Dedifferentiated amniotic fluid mesenchymal stem cell (primary cell): ENCODE measurements at regions not wholly inside any gene's neighbourhood (a gene's known extent, or its start where the extent isn't known, plus 50 kb on each side); places are given as distances from the start of the nearest gene placed in this dataset.

Experiments used
- DNase-seq: peaks from one replicate; pipeline ENCODE4 v3.0.0-alpha.2; 2016; ENCODE audit errors: extremely low spot score

- no peak for DNase-seq
Measured at GRCh38 chr11:10930224-10930971, 72.5 kb upstream of the ZBED5 start.

GRCh38 chr11:10927538-10927937 is 69.7 kb upstream of the ZBED5 start:
- DNase-seq: no peak

GRCh38 chr11:10926801-10927211 is 69.0 kb upstream of the ZBED5 start:
- DNase-seq: no peak

DNA sequence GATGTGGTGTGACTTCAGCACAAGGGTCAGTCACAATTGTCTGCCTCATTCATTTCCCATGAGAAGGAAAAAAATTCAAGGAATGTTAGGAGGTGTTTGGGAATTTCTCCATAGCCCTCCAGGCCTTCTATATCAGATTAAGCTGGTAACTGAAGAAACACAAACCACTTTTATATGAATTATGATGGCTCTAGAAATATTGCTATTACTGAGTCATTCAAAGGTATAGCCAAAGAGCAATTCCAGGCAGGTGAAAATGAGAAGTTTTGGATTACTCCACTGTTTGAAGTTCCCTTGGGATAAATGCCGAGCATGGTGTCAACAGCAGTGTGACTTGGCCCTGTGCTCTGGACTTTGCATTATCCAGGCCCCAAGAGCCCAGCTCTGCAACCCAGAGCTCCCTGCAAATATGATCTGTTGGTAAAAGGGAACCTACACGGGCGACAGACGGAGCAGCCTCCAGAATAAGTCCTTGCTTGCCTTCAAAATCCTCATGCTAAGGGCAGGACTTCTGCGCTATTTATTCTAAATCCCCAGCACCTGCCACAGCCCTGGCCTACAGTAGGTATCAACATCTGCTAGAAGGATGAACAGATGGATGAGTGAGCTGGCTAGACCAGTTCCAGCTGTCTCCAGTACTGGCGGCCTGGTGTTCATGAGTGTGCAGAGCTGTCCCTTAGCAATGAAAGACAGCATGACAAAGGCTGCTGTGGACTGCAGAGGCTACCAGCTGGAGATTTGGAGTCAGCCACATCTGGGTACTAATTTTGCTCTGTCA is 67.5 kb upstream of the ZBED5 start:
- no peak for DNase-seq

DNA sequence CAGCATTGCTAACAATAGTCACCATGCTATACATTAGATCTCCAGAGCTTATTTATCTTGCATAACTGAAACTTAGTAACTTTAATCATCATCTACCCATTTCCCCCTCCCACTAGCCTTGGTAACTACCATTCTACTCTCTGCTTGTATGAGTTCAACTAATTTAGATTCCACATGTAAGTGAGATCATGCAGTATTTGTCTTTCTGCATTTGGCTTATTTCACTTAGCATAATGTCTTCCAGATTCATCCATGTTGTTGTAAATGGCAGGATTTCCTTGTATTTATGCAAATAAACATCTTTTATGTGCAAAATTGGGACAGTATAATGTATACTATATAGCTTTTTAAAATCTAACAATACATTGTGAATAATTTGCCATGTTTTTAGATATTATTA is 66.0 kb upstream of the ZBED5 start:
- DNase-seq: no peak

GRCh38 chr11:10922892-10923291 is 65.0 kb upstream of the ZBED5 start:
- DNase-seq: no peak

GRCh38 chr11:10920875-10921274 is 63.0 kb upstream of the ZBED5 start:
- DNase-seq: no peak

- no peak for DNase-seq
Measured at GRCh38 chr11:10920205-10920604, 62.4 kb upstream of the ZBED5 start.

DNA sequence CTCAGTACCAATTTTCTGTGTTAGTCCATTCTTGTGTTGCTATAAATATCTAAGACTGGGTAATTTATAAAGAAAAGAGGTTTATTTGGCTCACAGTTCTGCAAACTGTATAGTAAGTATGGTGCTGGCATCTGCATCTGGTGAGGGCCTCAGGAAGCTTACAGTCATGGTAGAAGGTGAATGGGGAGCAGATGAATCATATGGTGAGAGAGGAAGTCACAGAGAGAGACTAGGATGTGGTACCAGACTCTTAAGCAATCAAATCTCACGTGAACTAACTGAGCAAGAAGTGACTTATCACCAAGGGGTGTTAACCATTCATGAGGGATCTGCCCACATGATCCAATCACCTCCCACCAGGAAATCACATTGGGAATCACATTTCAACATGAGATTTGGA is 60.8 kb upstream of the ZBED5 start:
- no peak for DNase-seq

GRCh38 chr11:10918275-10918674 is 60.4 kb upstream of the ZBED5 start:
- DNase-seq: no peak

DNA sequence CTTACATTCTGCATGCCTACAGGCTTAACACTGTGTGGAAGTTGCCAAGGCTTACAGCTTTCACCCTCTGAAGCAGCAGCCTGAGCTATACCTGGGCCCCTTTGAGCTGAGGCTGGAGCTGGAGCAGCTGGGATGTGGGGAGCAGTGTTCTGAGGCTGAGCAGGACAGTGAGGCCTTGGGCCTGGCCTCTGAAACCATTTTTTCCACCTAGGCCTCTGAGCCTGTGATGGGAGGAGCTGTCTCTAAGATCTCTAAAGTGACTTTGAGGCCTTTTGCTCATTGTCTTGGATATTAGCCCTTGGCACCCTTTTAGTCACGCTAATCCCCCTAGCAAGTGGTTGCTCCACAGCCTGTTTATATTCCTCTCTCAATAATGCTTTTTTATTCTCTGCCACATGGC is 59.9 kb upstream of the ZBED5 start:
- DNase-seq: no peak

- DNase-seq: no peak
Measured at GRCh38 chr11:10916665-10917064, 58.8 kb upstream of the ZBED5 start.

GRCh38 chr11:10914050-10914449 is 56.2 kb upstream of the ZBED5 start:
- no peak for DNase-seq

DNA sequence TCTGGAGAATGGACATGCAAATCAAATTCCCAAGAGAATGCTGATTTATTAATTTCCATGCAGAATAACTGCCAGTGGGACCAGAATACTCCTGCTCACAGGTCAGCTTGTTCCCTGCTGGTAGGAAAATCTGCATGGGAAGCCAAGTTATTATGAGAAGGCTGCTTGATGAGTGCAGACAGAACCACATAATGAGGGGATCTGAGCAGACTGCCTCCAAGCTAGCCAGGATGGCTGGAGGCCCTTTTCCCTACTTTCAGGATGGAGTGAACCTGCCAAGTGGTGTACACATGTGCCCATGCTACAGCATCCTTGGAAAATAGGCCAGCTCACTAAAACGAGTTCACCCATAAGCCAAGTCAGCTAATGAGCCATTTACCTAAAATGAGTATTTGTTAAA is 55.2 kb upstream of the ZBED5 start:
- DNase-seq: no peak

DNA sequence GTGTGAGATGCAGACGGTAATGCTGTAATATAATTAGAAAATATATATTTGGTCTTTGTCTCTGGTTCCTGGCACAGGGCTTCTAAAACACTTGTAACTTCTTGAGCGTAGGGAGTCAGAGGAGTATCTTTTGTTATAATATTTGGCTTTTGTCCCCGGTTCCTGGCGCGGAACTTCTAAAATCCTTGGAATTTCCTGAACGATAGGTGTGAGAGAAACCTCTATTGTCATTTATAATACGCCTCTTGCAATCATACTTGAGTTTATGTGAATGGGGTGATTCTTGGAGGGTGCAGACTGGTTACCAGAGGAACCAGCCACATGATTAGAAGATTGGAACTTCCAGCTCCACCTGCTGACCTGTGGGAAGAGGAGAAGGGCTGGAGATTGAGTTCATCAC is 54.1 kb upstream of the ZBED5 start:
- DNase-seq: no peak

- no peak for DNase-seq
Measured at GRCh38 chr11:10909141-10909883, 51.5 kb upstream of the ZBED5 start.

- peak; percentile 56 for DNase-seq
Measured at GRCh38 chr11:10908215-10908951, 50.5 kb upstream of the ZBED5 start.
